ENCODE measurements at regions not wholly inside any gene's neighbourhood (a gene's known extent, or its start where the extent isn't known, plus 50 kb on each side); places are given as distances from the start of the nearest gene placed in this dataset.

DNA sequence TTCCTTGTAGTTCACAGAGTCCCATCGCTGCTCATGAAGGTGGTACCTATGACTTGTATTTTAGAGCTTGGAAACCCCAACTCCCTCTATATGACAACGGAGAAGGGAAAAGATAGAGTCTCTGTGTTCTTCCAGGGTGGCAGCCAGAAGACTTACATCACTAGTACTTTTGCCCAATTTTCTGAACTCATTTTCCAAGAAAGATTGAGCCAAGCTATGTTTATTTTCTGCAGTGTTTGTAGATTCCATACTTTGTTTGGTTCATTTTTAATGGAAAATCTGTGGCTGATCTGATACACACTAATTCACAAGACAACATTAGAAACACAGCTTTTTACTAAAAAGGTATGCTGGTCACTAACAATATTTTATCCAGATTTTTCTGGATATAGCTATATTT is 60.2 kb upstream of the ATP5MC3 start:
- TF ChIP-seq GATA3 (IDR thresholded peaks at IDR 0.05; ENCODE audit: low read depth, low read length) = no peak
- no peak for TF ChIP-seq GATA2 (IDR thresholded peaks at IDR 0.05; ENCODE audit: low read depth, low read length)

Measured in SH-SY5Y (cell line).